Medulla oblongata (tissue), 1 donor: ENCODE measurements at regions not wholly inside any gene's neighbourhood (a gene's known extent, or its start where the extent isn't known, plus 50 kb on each side); places are given as distances from the start of the nearest gene placed in this dataset.
"Not testable (repeated sequence)": the region's sequence is repeated elsewhere in the genome, so short reads cannot be mapped to it uniquely, and the experiment has no call there.

Experiments
- DNase-seq: peaks from one replicate; pipeline ENCODE4 v3.0.0-alpha.2; 2015; ENCODE audit errors: extremely low spot score

GRCh38 chr3:39655718-39656117, 153.7 kb upstream of the MYRIP start:
- DNase-seq, result not testable (repeated sequence)

- DNase-seq, result no peak
These were observed 152.3 kb upstream of the MYRIP start for GRCh38 chr3:39657075-39657474.

DNA sequence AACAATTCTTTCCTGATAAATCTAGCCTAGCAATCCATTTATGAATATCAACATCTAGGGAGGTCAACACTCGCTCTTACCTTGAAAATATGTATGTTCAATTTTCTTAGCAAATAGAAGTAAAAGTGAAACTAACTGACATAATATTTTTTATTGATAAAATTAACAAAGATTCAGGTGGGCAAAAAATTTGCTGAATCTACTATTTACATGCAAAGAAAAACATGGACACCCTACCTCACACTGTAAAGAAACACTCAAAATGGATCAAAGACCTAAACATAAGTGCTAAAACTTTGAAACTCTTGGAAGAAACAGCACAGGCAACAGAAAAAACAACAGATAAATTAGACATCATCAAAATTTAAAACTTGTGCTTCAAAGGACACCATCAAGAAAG, 151.6 kb upstream of the MYRIP start:
- DNase-seq, result no peak

DNA sequence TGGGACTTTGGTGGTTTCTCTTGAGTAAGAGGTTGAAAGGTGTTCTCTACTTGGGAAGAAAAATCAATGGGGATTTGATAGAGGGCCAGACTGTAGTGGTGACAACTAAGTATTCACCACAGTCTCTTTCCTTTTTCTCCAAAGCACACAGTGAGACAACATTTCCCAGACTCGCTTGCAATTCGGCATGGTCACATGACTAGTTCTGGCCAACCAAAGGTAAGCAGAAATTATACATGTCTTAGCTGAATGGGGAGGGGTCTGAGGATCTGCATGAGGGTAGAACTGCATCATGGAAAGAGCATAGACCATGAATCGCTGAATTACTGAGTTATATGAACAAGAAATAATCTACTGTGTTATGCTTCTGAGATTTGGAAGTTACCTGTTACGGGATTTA, 144.5 kb upstream of the MYRIP start:
- no peak for DNase-seq

DNA sequence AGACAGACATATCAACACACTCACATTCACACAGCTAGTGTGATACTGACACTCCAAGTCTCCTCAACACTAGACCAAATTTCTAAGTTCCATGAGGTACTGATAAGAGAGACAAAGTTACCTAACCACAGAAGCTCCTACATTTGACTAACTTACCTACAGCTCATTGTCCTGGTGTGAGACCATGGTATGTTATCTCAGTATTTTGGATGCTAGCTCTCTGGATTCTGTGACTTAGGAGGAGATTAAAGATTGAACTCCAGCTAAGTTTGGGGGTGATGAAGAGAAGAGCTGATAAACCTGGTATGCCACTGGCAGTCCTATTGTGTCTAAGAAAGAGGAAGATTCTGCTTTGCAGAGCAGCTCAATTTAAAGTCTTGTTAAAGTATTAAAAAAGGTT, 144.0 kb upstream of the MYRIP start:
- DNase-seq, result no peak

GRCh38 chr3:39668420-39668819, 141.0 kb upstream of the MYRIP start:
- peak; percentile 62 for DNase-seq

DNA sequence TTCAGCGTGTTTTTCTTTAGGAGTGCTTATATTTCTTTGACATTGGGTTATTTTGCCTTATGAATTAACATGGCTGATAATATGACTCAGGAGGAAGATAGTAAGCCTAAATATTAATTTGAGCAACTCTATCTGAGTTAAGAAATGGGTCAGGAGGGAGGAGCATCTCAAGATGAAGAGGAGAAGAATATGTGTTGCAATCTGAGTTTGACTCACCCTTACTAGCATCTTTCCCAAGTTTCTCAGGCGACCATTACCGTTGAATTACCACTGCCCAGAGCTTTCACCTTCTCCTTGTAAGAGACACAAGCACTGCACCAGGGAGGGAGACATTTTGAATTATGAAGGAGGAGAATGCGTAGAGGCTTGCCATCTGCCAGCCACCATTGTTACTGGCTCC, 138.3 kb upstream of the MYRIP start:
- DNase-seq, result no peak

GRCh38 chr3:39671600-39671999, 137.8 kb upstream of the MYRIP start:
- no peak for DNase-seq

- no peak for DNase-seq
These were observed 104.0 kb upstream of the MYRIP start for GRCh38 chr3:39705351-39705900.

DNA sequence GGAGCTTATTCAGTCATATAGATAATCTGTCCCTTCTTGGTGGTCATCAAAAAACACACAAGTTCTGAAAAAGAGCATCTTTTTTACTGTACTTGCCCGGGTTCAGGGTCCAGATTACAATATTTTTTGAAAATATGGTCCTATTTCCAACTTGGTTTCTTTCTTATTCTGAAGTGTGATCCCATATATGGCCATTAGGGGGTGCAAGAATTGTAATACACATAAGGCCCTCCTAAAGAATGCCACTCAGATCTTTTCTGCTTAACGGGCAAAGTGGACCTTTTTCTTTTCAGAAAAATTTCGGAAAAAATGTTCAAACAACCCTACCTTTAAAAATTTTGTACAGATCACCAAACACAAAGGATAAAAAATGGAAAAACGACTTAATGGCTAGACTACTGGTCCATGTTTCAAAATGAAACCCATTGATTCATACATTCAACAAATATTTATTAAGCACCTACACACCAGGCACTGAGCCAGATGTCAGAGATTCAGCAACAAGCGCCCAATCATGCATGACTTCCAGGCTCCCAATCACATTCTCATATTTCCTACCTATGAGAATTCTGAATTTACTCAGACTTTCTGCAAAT, 102.0 kb upstream of the MYRIP start:
- DNase-seq, result peak; percentile 46

DNA sequence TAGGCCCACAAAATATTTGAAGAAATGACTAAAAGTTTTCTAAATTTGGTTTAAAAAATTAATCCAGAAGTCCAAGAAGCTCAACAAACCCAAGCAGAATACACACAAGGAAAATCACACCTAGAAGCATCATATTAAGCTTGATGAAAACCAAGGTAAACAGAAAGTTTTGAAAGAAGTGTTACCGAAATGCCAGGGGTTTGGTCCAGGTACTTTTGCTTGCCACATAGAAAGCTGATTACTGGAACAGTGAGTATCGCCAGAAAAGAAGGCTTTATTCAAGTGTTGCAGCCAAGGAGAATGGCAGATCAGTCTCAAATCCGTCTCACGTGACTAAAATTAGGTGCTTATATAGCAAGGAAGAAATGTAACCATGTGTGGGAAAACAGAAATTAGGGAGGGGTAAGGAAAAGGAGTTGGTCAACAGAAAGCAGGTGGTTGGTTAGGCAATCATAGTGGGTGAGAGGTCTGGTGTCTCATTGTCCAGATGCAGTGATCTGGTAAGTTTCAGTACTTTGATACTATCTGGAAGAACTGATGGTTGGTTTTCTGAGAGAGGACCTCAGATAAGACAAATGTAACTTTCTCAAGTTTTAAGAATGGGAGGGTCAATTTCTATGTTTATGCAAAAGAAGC, 96.9 kb upstream of the MYRIP start:
- DNase-seq, result no peak

GRCh38 chr3:39713341-39713740, 96.1 kb upstream of the MYRIP start:
- not testable (repeated sequence) for DNase-seq

DNA sequence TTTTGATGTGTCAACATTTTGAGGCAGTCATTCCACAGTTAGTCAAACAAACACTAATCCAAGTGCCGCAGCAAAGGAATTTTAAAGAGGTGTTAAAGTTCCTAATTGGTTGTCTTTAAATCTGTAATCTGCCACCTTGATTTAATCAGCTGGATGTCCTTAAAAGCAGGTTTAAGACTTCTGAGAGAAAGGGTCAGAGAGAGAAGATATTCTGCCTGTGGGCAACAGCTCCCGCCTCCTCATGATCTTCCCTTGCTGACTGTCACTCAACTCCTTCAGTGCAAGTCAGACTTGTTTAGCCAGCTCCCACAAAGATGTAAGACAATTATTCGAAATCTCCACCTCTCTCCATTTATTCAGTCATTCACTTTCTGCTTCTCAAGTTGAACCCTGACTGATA, 92.6 kb upstream of the MYRIP start:
- DNase-seq, result no peak

DNA sequence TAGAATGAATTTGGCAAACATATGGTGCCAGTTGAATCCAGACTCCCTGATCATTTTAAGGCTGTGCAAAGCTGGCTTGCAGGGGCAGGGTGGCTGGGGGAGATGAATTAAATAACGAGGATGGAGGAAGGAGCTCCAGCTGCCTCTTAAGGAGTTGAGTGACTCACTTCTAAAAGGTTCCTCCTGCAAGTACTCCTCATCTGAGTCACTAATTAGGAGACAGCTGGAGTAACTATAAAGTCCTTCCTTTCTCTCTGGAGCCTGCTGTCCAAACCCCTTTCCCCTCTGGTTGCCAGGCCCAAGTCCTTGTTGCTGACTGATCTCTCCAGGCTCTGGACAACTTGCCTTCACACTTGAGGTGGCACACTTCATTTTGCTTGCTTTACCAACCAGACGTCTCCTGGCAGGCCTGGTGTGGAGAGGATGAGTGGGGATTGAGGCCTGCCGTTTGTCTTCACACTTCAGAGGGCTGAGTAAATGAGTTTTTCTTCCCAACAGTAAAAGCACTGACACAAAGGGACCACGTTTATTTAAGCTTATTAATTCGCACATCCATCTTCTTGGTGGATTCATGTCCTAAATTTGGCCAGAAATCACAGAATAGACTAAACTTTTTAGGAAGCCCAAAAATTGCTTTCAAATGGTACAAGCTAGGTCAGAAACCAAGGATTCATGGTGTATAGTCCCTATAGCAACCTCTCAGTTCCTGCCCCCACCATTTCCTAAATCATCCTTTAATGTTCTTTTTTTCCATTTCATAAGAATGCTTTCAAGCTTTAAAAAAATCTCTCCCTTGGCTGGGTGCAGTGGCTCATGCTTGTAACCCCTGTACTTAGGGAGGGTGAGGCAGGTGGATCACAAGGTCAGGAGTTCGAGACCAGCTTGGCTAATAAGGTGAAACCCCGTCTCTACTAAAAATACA, 90.5 kb upstream of the MYRIP start:
- DNase-seq, result no peak

DNA sequence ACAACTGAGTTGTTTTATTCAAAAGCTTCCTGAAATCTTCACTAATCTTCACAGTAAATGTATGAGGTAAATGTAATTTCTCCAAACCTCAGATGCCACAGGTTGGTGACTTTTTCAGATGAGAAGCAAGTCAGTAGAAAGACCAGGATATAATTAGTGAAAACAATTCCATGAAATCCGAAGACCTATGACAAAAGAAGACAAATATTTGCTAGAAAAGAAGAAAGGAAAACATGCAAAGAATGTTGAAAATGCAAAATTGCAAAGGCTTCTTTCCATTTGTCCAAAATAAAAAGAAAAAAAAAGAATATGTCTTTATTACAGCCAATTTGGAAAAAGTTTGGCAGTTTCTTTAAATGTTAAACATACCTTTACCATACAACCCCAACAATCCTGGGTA, 88.3 kb upstream of the MYRIP start:
- no peak for DNase-seq

GRCh38 chr3:39724233-39724846, 85.1 kb upstream of the MYRIP start:
- peak; percentile 51 for DNase-seq

DNA sequence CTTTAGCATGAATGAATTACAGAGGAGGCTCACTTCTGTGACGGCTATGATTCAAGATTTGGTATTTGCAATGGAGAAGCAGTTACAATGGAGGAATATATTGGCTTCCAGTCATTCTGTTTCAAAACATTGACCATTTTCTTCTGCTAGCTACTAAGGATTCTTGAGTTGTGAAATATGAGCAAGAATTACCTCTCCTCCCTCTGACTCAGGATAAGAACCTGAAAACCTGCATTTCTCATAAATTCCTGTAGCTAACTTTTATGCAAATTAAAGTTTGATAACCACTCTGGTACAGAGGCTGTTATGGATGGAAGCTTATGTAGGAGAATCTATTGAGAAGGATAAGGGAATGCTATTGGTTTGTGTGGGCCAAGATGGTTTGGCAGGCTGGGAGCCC, 84.1 kb upstream of the MYRIP start:
- no peak for DNase-seq

GRCh38 chr3:39727415-39727814, 82.0 kb upstream of the MYRIP start:
- no peak for DNase-seq

- no peak for DNase-seq
These were observed 75.6 kb upstream of the MYRIP start for GRCh38 chr3:39733804-39734203.

GRCh38 chr3:39739658-39740057, 69.8 kb upstream of the MYRIP start:
- DNase-seq, result not testable (repeated sequence)

GRCh38 chr3:39744746-39745145, 64.7 kb upstream of the MYRIP start:
- no peak for DNase-seq

- DNase-seq, result no peak
These were observed 61.4 kb upstream of the MYRIP start for GRCh38 chr3:39748002-39748401.
